ENCODE measurements at regions not wholly inside any gene's neighbourhood (a gene's known extent, or its start where the extent isn't known, plus 50 kb on each side); places are given as distances from the start of the nearest gene placed in this dataset.

DNA sequence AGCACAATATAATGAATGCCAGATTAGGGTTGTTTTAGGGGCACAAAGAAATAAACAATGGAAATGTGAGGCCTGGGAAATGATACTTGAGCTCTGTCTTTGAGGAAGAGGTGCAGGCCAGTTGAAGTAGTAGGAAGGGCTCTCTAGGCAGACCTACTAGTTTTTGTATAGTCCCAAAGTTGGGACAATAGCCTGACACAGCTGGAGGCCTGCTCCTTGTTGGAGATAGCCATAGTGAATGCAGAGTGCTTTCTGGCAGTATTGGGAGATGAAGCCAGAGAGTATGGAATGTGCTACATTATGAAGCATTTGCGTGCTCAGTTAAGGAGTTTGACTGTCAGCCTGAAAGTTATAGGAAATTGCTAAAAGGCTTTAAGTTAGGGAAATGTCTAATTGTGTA is 251.2 kb upstream of the ZPLD1 start:
- TF ChIP-seq, protein P1, sequence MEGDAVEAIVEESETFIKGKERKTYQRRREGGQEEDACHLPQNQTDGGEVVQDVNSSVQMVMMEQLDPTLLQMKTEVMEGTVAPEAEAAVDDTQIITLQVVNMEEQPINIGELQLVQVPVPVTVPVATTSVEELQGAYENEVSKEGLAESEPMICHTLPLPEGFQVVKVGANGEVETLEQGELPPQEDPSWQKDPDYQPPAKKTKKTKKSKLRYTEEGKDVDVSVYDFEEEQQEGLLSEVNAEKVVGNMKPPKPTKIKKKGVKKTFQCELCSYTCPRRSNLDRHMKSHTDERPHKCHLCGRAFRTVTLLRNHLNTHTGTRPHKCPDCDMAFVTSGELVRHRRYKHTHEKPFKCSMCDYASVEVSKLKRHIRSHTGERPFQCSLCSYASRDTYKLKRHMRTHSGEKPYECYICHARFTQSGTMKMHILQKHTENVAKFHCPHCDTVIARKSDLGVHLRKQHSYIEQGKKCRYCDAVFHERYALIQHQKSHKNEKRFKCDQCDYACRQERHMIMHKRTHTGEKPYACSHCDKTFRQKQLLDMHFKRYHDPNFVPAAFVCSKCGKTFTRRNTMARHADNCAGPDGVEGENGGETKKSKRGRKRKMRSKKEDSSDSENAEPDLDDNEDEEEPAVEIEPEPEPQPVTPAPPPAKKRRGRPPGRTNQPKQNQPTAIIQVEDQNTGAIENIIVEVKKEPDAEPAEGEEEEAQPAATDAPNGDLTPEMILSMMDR (IDR thresholded peaks at IDR 0.05; ENCODE audit: low read length) = no peak
- TF ChIP-seq EZH2phosphoT487 (IDR thresholded peaks at IDR 0.05; ENCODE audit: low read length) = no peak

Measured in MM.1S (cell line).